Erythroblast (primary cell): ENCODE measurements at regions not wholly inside any gene's neighbourhood (a gene's known extent, or its start where the extent isn't known, plus 50 kb on each side); places are given as distances from the start of the nearest gene placed in this dataset.

ENCODE experiments used
- DNase-seq, 2 experiments: peaks; one replicate each; lab custom pipeline; 2025; lab: John Stamatoyannopoulos, UW
- GATA1 ChIP-seq: IDR thresholded peaks from 2 replicates; pipeline ENCODE4 v1.6.1; 2011; ENCODE audit warnings: low read depth, mild to moderate bottlenecking, control low read depth, low read length, moderate library complexity
- POLR2A ChIP-seq: IDR thresholded peaks from 2 replicates; pipeline ENCODE4 v1.6.1; 2011; ENCODE audit warnings: mild to moderate bottlenecking, low read length

- DNase-seq, result no peak
- TF ChIP-seq GATA1 (no peak), POLR2A (no peak)
These were observed 527.3 kb upstream of the MAP3K7 start for GRCh38 chr6:91114123-91114708.

DNA sequence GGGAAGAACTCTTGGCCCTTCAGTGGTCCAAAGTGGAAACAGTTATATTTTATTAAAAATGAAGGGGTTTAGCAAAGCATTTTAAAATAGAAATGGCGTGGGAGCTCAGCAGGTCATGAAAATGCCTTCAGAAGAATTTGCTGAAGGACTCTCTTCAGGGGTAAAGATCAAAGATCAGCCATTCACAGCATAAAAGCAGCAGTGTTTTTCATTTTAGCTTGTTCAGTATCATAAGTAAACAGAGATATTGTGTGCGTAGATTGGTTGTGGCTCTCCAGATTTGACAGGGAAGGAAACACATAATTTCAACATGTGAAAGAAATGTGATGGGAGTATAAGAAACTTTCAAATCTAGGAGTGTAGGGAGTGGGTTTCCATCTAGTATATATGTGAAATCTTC, 519.2 kb upstream of the MAP3K7 start:
- TF ChIP-seq POLR2A (no peak), GATA1 (no peak)
- no peak for DNase-seq

DNA sequence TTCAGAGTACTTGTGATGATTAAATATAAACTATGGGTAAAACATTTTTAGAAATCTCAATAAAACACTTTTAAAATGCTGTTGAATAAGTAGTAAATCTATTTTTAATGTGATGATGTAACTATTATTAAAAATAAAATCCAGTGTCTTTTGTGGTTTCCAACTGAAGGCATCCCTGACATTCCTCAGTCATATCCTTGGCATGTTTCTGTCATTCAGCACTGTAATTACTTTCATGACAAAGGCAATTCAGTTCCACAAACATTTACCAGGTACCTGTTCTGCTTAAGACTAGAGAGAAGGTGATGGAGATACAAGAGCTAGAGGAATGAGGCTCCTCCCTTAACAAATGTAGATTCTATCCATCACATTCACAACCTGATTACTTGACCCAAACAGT, 518.7 kb upstream of the MAP3K7 start:
- DNase-seq, result no peak

DNA sequence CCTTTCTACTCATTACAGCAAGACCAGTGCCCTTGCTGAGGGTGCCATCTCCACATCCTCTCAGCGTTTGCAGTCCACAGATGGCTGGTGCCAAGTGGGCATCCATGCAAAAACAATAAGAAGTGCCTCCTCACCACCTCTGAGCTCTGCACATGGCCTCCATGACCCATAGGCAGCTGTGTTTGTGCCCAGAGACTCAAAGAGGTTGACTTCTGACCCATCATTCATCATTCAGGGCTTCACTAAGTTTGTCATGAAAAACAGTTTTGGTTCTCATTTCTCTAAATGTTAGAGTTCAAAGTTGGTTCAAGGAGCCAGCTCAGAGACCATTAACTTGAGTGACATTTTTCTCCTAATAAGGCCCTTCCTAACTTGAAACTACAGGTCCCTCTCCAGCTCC, 512.6 kb upstream of the MAP3K7 start:
- TF ChIP-seq GATA1 (no peak), POLR2A (no peak)

More for the DNA sequence above, 518.7 kb upstream of the MAP3K7 start:
- TF ChIP-seq GATA1 (no peak), POLR2A (no peak)

DNA sequence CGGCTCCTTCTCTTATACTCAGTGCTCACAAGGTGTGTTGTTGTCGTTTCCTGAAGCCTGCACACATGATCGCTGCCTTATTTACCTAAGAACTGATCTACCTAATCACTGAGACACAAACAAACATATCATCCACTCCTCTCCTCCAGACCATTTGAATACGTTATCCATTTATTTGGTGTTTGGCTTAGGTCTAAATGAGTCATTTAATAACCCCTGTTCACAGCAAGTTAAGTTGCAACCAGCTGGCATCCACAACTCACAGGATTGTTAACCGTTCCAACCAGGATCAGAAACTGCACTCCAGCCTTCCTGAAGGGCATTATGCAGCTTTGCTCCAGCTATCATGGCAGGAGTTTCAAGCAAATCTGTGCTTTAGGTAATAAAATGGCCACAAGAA, 511.1 kb upstream of the MAP3K7 start:
- no peak for DNase-seq
- TF ChIP-seq POLR2A (no peak), GATA1 (no peak)

More for the DNA sequence above, 512.6 kb upstream of the MAP3K7 start:
- no peak for DNase-seq

DNA sequence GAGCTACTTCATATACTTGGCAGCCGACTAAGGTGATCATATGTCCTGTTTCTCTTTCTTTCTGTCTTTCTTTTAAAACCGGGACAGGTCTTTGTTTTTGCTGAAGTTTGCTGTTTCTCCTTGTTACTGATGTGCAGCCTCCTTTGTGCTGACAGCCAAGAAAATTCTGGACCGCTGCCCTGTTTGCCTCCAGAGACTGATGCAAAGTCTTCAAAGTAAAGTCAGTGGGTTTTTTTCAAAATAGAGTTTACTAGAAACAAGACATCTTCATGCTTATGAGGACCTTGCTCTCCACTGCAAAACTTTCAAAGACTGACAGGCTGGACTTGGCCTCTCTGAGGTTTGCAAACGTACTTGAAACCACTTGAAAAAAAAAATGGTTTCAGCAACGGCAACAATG, 510.5 kb upstream of the MAP3K7 start:
- no peak for DNase-seq
- no peak for TF ChIP-seq POLR2A
- no peak for TF ChIP-seq GATA1

- no peak for TF ChIP-seq POLR2A
- TF ChIP-seq GATA1, result no peak
- no peak for DNase-seq
These were observed 508.1 kb upstream of the MAP3K7 start for GRCh38 chr6:91094806-91095475.

DNA sequence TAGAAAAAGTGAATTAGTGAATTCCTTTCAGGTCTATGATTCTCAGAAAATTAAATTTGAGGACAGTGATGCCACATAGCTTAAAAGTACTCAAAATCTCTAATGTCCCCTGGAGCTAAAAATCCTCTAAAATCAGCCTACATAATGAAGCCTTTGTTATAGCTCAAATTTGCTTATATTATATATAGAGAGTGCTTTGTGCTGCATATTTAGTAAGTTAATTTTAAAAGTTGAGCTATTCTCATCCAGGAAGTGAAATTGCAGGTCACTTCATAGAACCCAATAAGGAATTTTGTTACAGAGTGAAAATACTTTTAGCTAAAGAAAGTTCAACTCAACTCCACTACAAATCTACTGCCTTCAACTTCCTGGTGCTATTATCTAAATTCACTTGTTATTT, 507.5 kb upstream of the MAP3K7 start:
- TF ChIP-seq POLR2A, result no peak
- TF ChIP-seq GATA1, result no peak
- DNase-seq, result no peak

DNA sequence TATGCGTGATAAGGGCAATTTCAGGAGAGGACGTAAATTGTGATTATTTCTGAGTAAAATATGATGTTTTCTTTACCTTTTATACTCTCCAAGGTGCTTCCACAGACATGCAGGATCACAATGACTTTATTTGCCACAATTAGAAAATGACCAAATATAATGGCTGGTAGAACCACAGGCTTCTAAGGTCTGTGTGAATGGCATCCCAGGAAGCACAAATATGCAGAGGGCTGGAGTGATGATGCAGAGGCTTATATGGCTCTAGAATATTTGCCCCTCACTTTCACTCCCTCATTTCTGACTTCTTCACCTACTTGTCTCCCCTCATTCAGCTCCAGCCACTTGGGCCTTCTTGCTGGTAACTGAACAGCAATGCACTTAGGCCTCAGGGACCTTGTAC, 502.1 kb upstream of the MAP3K7 start:
- DNase-seq, result no peak
- TF ChIP-seq POLR2A, result no peak
- no peak for TF ChIP-seq GATA1

- no peak for TF ChIP-seq GATA1
- no peak for TF ChIP-seq POLR2A
- no peak for DNase-seq
These were observed 501.6 kb upstream of the MAP3K7 start for GRCh38 chr6:91088515-91088914.

DNA sequence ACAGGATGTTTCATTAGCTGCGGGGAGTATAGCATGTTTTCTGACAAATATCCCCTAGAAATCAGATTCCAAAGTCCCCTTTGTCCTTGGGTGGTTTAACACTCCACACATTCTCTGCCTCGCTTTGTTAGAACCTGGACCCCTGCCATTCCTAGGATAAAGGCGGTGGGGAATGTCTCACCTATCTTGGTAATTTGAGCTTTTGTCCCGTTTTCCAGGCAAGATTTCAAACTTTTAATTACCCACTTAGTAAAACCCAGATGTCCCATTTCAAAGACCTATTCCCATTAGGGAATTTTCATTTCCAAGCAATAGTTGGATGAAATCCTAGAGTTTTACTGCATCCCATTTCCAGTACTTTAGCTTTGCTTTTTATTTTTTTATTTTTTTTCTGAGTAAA, 501.0 kb upstream of the MAP3K7 start:
- TF ChIP-seq GATA1 (no peak), POLR2A (no peak)

GRCh38 chr6:91083211-91083610, 496.3 kb upstream of the MAP3K7 start:
- DNase-seq, result no peak
- TF ChIP-seq GATA1 (no peak), POLR2A (no peak)

More for the DNA sequence above, 501.0 kb upstream of the MAP3K7 start:
- no peak for DNase-seq

DNA sequence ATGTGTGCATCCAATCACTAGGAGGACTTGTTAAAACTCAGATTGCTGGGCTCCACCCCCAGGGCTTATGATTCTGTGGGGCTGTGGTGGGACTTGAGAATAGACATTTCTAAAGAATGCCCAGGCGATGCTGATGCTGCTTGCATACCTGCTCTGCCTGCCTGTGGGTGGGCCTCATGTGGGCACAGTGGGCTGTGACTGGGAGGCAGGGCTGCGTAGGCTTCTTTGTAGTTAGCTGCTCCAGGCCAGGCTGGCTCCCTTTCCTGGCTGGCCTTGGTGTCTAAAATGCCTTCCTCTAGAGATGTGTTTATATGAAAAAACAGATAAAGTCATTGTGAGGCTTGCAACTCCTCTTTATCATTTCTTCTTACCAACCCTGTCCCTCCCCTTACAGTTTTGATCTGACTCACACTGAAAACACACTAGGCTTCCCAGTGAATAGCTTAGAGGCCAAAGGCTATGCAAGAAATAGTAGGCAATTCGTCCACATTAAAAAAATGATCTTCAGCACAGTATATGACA, 495.5 kb upstream of the MAP3K7 start:
- DNase-seq, result no peak
- no peak for TF ChIP-seq GATA1
- TF ChIP-seq POLR2A, result no peak

GRCh38 chr6:91081452-91082067, 494.7 kb upstream of the MAP3K7 start:
- no peak for TF ChIP-seq POLR2A
- TF ChIP-seq GATA1, result no peak
- peak; percentile 27 to 50 for DNase-seq
